SK-N-SH (cell line): ENCODE measurements at regions not wholly inside any gene's neighbourhood (a gene's known extent, or its start where the extent isn't known, plus 50 kb on each side); places are given as distances from the start of the nearest gene placed in this dataset.

Experiments
- CTCF ChIA-PET: fragments of 300-600, 350-600 bp; formaldehyde crosslinking; extraction: SDS; loops from one replicate; lab custom pipeline; 2021; lab: Yijun Ruan, JAX
- POLR2A ChIA-PET: fragments of 350-600 bp; sonication (Branson Sonifier 250); formaldehyde crosslinking; extraction: SDS; loops from one replicate; lab custom pipeline; 2020; ENCODE audit warnings: antibody characterized with exemption, inconsistent platforms; lab: Yijun Ruan, JAX
- DNase-seq: peaks from one replicate; pipeline ENCODE4 v3.0.0; 2012
- H2AFZ ChIP-seq: fragments of 200-600 bp; sonication (generic); 2 replicates; pipeline ENCODE4 v1.8.1; 2016; ENCODE audit warnings: antibody characterized with exemption, mild to moderate bottlenecking, low read depth
- H3F3A ChIP-seq: fragments of 200-600 bp; sonication (generic); replicated peaks from 2 replicates; pipeline ENCODE3; 2016; ENCODE audit warnings: antibody characterized with exemption, mild to moderate bottlenecking; ENCODE audit not compliant: insufficient read depth
- H3K27ac ChIP-seq, 2 experiments: fragments of 200-500 bp in 1 of 2; fragments of 200-600 bp in 1 of 2; sonication (Bioruptor generic) in 1 of 2; sonication (generic), shearing (Covaris generic) in 1 of 2; 2 replicates each; pipeline versions ENCODE4 v1.5.1 to v1.6.1; 2014 to 2016; ENCODE audit warnings: low read depth in 2 of 2, inconsistent platforms in 1 of 2, low read length in 1 of 2, mild to moderate bottlenecking in 1 of 2, mixed read lengths in 1 of 2
- H3K27me3 ChIP-seq: fragments of 200-600 bp; sonication (generic), shearing (Covaris generic); 2 replicates; pipeline ENCODE4 v1.6.1; 2016; ENCODE audit warnings: mixed run types; ENCODE audit not compliant: insufficient read depth
- H3K36me3 ChIP-seq, 2 experiments: fragments of 200-500 bp in 1 of 2; fragments of 200-600 bp in 1 of 2; sonication (Bioruptor generic) in 1 of 2; sonication (generic) in 1 of 2; replicated peaks in 1 of 2; 2 replicates each; pipeline versions ENCODE3 to v1.5.1; 2014 to 2016; ENCODE audit warnings: low read length in 1 of 2, mild to moderate bottlenecking in 1 of 2; ENCODE audit not compliant: insufficient read depth in 2 of 2, control insufficient read depth in 1 of 2
- H3K4me1 ChIP-seq, 2 experiments: fragments of 200-500 bp in 1 of 2; fragments of 200-600 bp in 1 of 2; sonication (Bioruptor generic) in 1 of 2; sonication (generic), shearing (Covaris generic) in 1 of 2; 2 replicates each; pipeline versions ENCODE4 v1.5.1 to v1.6.1; 2014 to 2016; ENCODE audit warnings: low read depth in 1 of 2, low read length in 1 of 2, mixed run types in 1 of 2; ENCODE audit not compliant: insufficient read depth in 2 of 2, control insufficient read depth in 1 of 2
- H3K4me2 ChIP-seq: fragments of 200-600 bp; sonication (generic), shearing (Covaris generic); 2 replicates; pipeline ENCODE4 v1.6.1; 2017; ENCODE audit warnings: mixed run types
- H3K4me3 ChIP-seq, 2 experiments: fragments of 200-500 bp in 1 of 2; fragments of 200-600 bp in 1 of 2; sonication (Bioruptor generic) in 1 of 2; sonication (generic), shearing (Covaris generic) in 1 of 2; 2 replicates each; pipeline versions ENCODE4 v1.5.1 to v1.8.1; 2014 to 2016; ENCODE audit warnings: low read depth in 2 of 2, inconsistent platforms in 1 of 2, low read length in 1 of 2, mild to moderate bottlenecking in 1 of 2, mixed read lengths in 1 of 2, moderate library complexity in 1 of 2
- H3K79me2 ChIP-seq: fragments of 200-600 bp; sonication (generic); 2 replicates; pipeline ENCODE4 v1.8.1; 2017; ENCODE audit warnings: mild to moderate bottlenecking; ENCODE audit not compliant: insufficient read depth
- H3K9ac ChIP-seq: fragments of 200-600 bp; sonication (generic); 2 replicates; pipeline ENCODE4 v1.6.1; 2017; ENCODE audit warnings: mixed run types
- H3K9me2 ChIP-seq: fragments of 200-600 bp; sonication (generic); 2 replicates; pipeline ENCODE4 v1.6.1; 2017; ENCODE audit warnings: mixed run types
- H3K9me3 ChIP-seq: fragments of 200-600 bp; sonication (generic); 2 replicates; pipeline ENCODE4 v1.6.1; 2017; ENCODE audit warnings: mixed run types, mild to moderate bottlenecking, moderate library complexity
- H4K20me1 ChIP-seq: fragments of 200-600 bp; sonication (generic); 2 replicates; pipeline ENCODE4 v1.6.1; 2017; ENCODE audit warnings: mild to moderate bottlenecking, mixed run types; ENCODE audit not compliant: insufficient read depth
- ELF1 ChIP-seq: IDR thresholded peaks from 2 replicates; pipeline ENCODE4 v1.4.0; 2012
- GABPA ChIP-seq: IDR thresholded peaks from 2 replicates; pipeline ENCODE4 v1.4.0; 2012; ENCODE audit warnings: low read depth, mild to moderate bottlenecking
- GATA2 ChIP-seq: sonication (generic); formaldehyde crosslinking; IDR thresholded peaks from 2 replicates; pipeline ENCODE4 v1.5.0; 2020; ENCODE audit warnings: mild to moderate bottlenecking, missing genetic modification reagents
- MAX ChIP-seq: IDR thresholded peaks from 2 replicates; pipeline ENCODE4 v1.4.0; 2012; ENCODE audit warnings: low read depth
- NFIC ChIP-seq: IDR thresholded peaks from 2 replicates; pipeline ENCODE4 v1.4.0; 2012; ENCODE audit warnings: borderline replicate concordance
- PBX3 ChIP-seq: IDR thresholded peaks from 2 replicates; pipeline ENCODE4; 2012
- POLR2AphosphoS5 ChIP-seq: IDR thresholded peaks from 2 replicates; pipeline ENCODE4 v1.6.1; 2012; ENCODE audit warnings: low read depth, low read length
- RAD21 ChIP-seq: IDR thresholded peaks from 2 replicates; pipeline ENCODE4 v1.6.1; 2012; ENCODE audit warnings: mild to moderate bottlenecking, low read length
- REST ChIP-seq: IDR thresholded peaks from 2 replicates; pipeline ENCODE4 v1.6.1; 2012; ENCODE audit warnings: mild to moderate bottlenecking, low read depth, low read length, moderate library complexity
- RFX5 ChIP-seq: IDR thresholded peaks from 2 replicates; pipeline ENCODE4 v1.6.1; 2012; ENCODE audit warnings: mild to moderate bottlenecking, improper control_type of control experiment, low read length
- RXRA ChIP-seq: IDR thresholded peaks from 2 replicates; pipeline ENCODE4 v1.4.0; 2012; ENCODE audit warnings: low read depth, mild to moderate bottlenecking, borderline replicate concordance
- SMC3 ChIP-seq: IDR thresholded peaks from 2 replicates; pipeline ENCODE4 v1.6.1; 2012; ENCODE audit warnings: low read depth, low read length, improper control_type of control experiment
- TCF12 ChIP-seq: IDR thresholded peaks from 2 replicates; pipeline ENCODE4 v1.4.0; 2012
- USF2 ChIP-seq: fragments of 150-350 bp; IDR thresholded peaks from 2 replicates; pipeline ENCODE4 v1.6.1; 2017; ENCODE audit warnings: antibody characterized with exemption, low read length, low read depth, borderline replicate concordance
- YY1 ChIP-seq: IDR thresholded peaks from 2 replicates; pipeline ENCODE4 v1.4.0; 2012; ENCODE audit warnings: low read depth, mild to moderate bottlenecking
- ZBTB33 ChIP-seq: IDR thresholded peaks from 2 replicates; pipeline ENCODE4 v1.4.0; 2012; ENCODE audit warnings: low read depth, borderline replicate concordance
- WGBS: methylation state at CpG from one replicate; pipeline ENCODE4 v1.1.6; 2017; ENCODE audit warnings: low lambda C conversion rate; 5-methylcytosine and 5-hydroxymethylcytosine counted together

GRCh38 chr17:77284023-77284617, 143.4 kb downstream of the SEC14L1 start:
- 92% methylated on average over 14 of the region's 14 CpGs for WGBS
- POLR2A ChIA-PET: no interaction called here
- no peak overlapping the region for H3K4me3 ChIP-seq
- peaks cover 52% of the 10 kb centered on the region for H3F3A ChIP-seq
- peaks cover 49 to 76% of the 10 kb centered on the region in 2 experiments for H3K4me1 ChIP-seq
- no peaks in the 10 kb centered on the region for H4K20me1 ChIP-seq
- H2AFZ ChIP-seq: no peak overlapping the region
- no peak overlapping the region for H3K9ac ChIP-seq
- H3K9me2 ChIP-seq: no peaks in the 10 kb centered on the region
- DNase-seq: no peak
- CTCF ChIA-PET: interaction anchor here (0.6 to 2.1 kb wide), 7 partner anchors 9 to 146 kb away, joined by 3 to 6 read pairs (median 3); no protein-coding TSS in a partner anchor
- H3K79me2 ChIP-seq: peaks cover 9% of the 10 kb centered on the region; the same call in 1 of the 2 replicates
- no peaks in the 10 kb centered on the region for H3K27me3 ChIP-seq
- H3K36me3 ChIP-seq: no peaks in the 10 kb centered on the region
- no peak overlapping the region for H3K4me2 ChIP-seq
- peak overlapping the region in 1 of 2 experiments; percentile 72; a peak in 1 of 4 replicates for H3K27ac ChIP-seq
- TF ChIP-seq RXRA (no peak), POLR2AphosphoS5 (no peak), SMC3 (no peak), GATA2 (CRISPR knock-in tag) (no peak), MAX (no peak), YY1 (no peak), RAD21 (no peak), PBX3 (no peak)
- no peaks in the 10 kb centered on the region for H3K9me3 ChIP-seq

GRCh38 chr17:77285594-77286390, 145.0 kb downstream of the SEC14L1 start:
- Histone ChIP-seq H3K79me2 (peaks cover 19% of the 10 kb centered on the region; the same call in 1 of the 2 replicates), H3K36me3 (no peaks in the 10 kb centered on the region), H3K4me1 (peaks cover 49 to 75% of the 10 kb centered on the region in 2 experiments), H3K4me3 (no peak overlapping the region), H3K27me3 (no peaks in the 10 kb centered on the region), H3K27ac (peak overlapping the region; percentile 95 to 98), H4K20me1 (no peaks in the 10 kb centered on the region), H3K9me3 (no peaks in the 10 kb centered on the region), H3K9ac (peak overlapping the region; percentile 71), H3K4me2 (peak overlapping the region; percentile 80), H2AFZ (no peak overlapping the region), H3K9me2 (no peaks in the 10 kb centered on the region), H3F3A (peaks cover 52% of the 10 kb centered on the region)
- ChIA-PET POLR2A (no interaction called here), CTCF (interaction anchor here (0.7 to 2.4 kb wide), 11 partner anchors 11 to 200 kb away, joined by 3 to 10 read pairs (median 3); no protein-coding TSS in a partner anchor)
- DNase-seq: peak; percentile 47
- 58% methylated on average over 28 of the region's 34 CpGs for WGBS
- TF ChIP-seq PBX3 (peak; percentile 60), NFIC (peak; percentile 75), USF2 (0 out of 2 replicates have a peak, but pooled peaks have one; percentile 26), POLR2AphosphoS5 (0 out of 2 replicates have a peak, but pooled peaks have one; percentile 45), REST (no peak), SMC3 (0 out of 2 replicates have a peak, but pooled peaks have one; percentile 6), GABPA (no peak), ZBTB33 (no peak), TCF12 (peak; percentile 76), RAD21 (no peak), RFX5 (no peak), ELF1 (no peak; the same call in 1 of the 2 replicates)
